CD4-positive, alpha-beta T cell (primary cell): ENCODE measurements at regions not wholly inside any gene's neighbourhood (a gene's known extent, or its start where the extent isn't known, plus 50 kb on each side); places are given as distances from the start of the nearest gene placed in this dataset.
"Not testable (repeated sequence)": the region's sequence is repeated elsewhere in the genome, so short reads cannot be mapped to it uniquely, and the experiment has no call there.

Experiments used
- ATAC-seq: fragments of 200-7000 bp; cut with Tn5 transposase; one replicate; pipeline ENCODE4 v1.10.0; 2022; ENCODE audit warnings: mild to moderate bottlenecking; ENCODE audit not compliant: poor library complexity
- CTCF ChIA-PET: fragments of 350-600 bp; sonication (Branson Sonifier 250); formaldehyde crosslinking; loops from one replicate; lab custom pipeline; 2021; ENCODE audit warnings: antibody characterized with exemption, inconsistent platforms; lab: Charles Lee
- POLR2A ChIA-PET: fragments of 350-600 bp; sonication (Branson Sonifier 250); formaldehyde crosslinking; loops from one replicate; lab custom pipeline; 2021; ENCODE audit warnings: antibody characterized with exemption, inconsistent platforms; lab: Charles Lee
- DNase-seq, 14 experiments: peaks; one replicate each; pipeline ENCODE4 v3.0.0-alpha.2; 2013 to 2020; ENCODE audit warnings: mixed read lengths in 2 of 14
- H3K27ac ChIP-seq, 2 donors: one replicate each; pipeline versions ENCODE4 v1.5.1 to v1.7.0; 2013; ENCODE audit warnings: low read length in 2 of 2, low read depth in 1 of 2, mild to moderate bottlenecking in 1 of 2
- H3K27me3 ChIP-seq, 2 experiments: 1 replicate in 1 of 2; 2 replicates in 1 of 2; pipeline versions ENCODE4 v1.6.1 to v1.7.0; 2013; ENCODE audit warnings: low read length in 2 of 2, control low read depth in 1 of 2, mild to moderate bottlenecking in 1 of 2, moderate library complexity in 1 of 2; ENCODE audit not compliant: insufficient read depth in 2 of 2, control insufficient read depth in 1 of 2
- H3K36me3 ChIP-seq: one replicate; pipeline ENCODE4 v1.6.1; 2013; ENCODE audit warnings: low read length, control low read depth; ENCODE audit not compliant: insufficient read depth
- H3K4me1 ChIP-seq: one replicate; pipeline ENCODE4 v1.6.1; 2013; ENCODE audit warnings: low read length, control low read depth; ENCODE audit not compliant: insufficient read depth
- H3K4me3 ChIP-seq: one replicate; pipeline ENCODE4 v1.5.1; 2013; ENCODE audit warnings: mild to moderate bottlenecking, low read length, moderate library complexity
- H3K9me3 ChIP-seq, 2 experiments: 1 replicate in 1 of 2; 2 replicates in 1 of 2; pipeline versions ENCODE4 v1.6.1 to v1.7.0; 2013; ENCODE audit warnings: low read length in 2 of 2, mild to moderate bottlenecking in 2 of 2, control low read depth in 1 of 2, moderate library complexity in 1 of 2; ENCODE audit not compliant: control insufficient read depth in 1 of 2, insufficient read depth in 1 of 2
- H3K27ac Mint-ChIP-seq: one replicate; pipeline ENCODE4 v1.8.0; 2020; ENCODE audit warnings: mixed read lengths
- H3K27me3 Mint-ChIP-seq: one replicate; pipeline ENCODE4 v1.8.0; 2021; ENCODE audit warnings: mixed read lengths
- H3K36me3 Mint-ChIP-seq: one replicate; pipeline ENCODE4 v1.8.0; 2021; ENCODE audit warnings: low read depth, mixed read lengths
- H3K4me1 Mint-ChIP-seq: one replicate; pipeline ENCODE4 v1.8.0; 2021; ENCODE audit warnings: low read depth, mixed read lengths
- H3K4me3 Mint-ChIP-seq: one replicate; pipeline ENCODE4 v1.8.0; 2020; ENCODE audit warnings: mild to moderate bottlenecking, mixed read lengths
- H3K9me3 Mint-ChIP-seq: one replicate; pipeline ENCODE4 v1.8.0; 2020; ENCODE audit warnings: mixed read lengths
- intact Hi-C, 2 experiments: fragments of 100-400 bp; cut with DNase I in 1 of 2; cut with micrococcal nuclease in 1 of 2; formaldehyde crosslinking; loops; one replicate each; pipeline versions ENCODE4 v1.15.1 to v1.9.0; 2023 to 2025; cut with DNase I, micrococcal nuclease
- TF ChIP-seq, protein P1 (sequence below): fragments of 200-600 bp; IDR thresholded peaks from one replicate; pipeline ENCODE4 v1.8.0; 2022; ENCODE audit warnings: antibody characterized with exemption, mild to moderate bottlenecking

DNA sequence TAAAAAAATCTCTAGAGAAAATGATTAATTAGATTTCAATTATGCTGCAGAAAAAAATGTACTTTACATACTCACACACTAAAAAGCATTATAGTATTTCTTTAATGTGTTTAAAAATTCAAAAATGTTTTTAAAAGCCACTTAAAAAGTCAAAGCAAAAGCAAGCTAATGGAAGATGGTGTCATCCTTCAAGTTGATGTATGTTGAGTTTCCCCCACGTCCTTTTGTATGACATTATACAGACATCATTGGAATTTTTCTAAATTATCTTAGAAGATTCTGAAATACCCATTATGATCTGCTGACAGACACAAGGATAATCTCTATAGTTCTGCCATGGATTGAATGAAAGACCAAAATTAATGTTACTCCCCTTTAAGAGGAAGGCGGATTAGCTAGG, 393.7 kb upstream of the TENM3 start:
- ChIA-PET POLR2A (no interaction called here), CTCF (no interaction called here)
- no peaks in the 10 kb centered on the region for H3K9me3 ChIP-seq
- no peaks in the 10 kb centered on the region for H3K36me3 ChIP-seq
- intact Hi-C loops, result no loop called here
- TF ChIP-seq, protein P1, sequence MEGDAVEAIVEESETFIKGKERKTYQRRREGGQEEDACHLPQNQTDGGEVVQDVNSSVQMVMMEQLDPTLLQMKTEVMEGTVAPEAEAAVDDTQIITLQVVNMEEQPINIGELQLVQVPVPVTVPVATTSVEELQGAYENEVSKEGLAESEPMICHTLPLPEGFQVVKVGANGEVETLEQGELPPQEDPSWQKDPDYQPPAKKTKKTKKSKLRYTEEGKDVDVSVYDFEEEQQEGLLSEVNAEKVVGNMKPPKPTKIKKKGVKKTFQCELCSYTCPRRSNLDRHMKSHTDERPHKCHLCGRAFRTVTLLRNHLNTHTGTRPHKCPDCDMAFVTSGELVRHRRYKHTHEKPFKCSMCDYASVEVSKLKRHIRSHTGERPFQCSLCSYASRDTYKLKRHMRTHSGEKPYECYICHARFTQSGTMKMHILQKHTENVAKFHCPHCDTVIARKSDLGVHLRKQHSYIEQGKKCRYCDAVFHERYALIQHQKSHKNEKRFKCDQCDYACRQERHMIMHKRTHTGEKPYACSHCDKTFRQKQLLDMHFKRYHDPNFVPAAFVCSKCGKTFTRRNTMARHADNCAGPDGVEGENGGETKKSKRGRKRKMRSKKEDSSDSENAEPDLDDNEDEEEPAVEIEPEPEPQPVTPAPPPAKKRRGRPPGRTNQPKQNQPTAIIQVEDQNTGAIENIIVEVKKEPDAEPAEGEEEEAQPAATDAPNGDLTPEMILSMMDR, result no peak
- no peaks in the 10 kb centered on the region for H3K4me1 ChIP-seq
- Mint-ChIP-seq H3K4me3 (no peak overlapping the region), H3K27me3 (no peaks in the 10 kb centered on the region), H3K27ac (no peak overlapping the region), H3K36me3 (no peaks in the 10 kb centered on the region), H3K4me1 (no peaks in the 10 kb centered on the region), H3K9me3 (peaks cover 4% of the 10 kb centered on the region)
- H3K27ac ChIP-seq, result no peak overlapping the region
- ATAC-seq, result no peak
- H3K4me3 ChIP-seq, result no peak overlapping the region
- DNase-seq, result no peak
- no peaks in the 10 kb centered on the region for H3K27me3 ChIP-seq

DNA sequence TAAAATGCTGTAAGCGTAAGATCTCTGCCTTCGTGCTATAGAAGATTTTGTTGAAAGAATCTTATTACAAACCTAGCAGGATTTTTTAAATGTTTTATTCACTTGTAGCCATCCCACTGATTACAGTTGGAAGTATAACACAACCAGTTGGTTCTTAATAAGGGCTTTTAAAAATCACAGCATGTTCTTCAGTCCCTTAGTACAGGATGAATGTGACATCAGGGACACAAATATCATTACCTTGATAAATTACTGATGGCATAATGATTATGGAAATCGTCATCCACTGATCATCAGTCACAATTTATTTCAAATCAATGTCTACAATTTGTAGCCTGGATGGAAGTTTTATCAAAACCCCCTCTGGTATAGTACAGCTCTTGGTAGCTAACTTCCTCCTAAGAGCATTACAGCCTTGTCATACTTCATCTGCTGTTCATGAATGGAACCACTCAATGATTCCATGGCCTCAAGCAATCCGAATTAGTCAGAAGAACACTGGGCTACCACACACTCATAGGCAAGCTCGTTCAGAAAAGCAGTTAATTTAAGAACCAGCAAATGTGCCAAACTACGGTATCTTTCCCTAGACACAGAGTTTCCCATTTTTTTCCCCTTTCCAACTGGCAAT, 389.2 kb upstream of the TENM3 start:
- no peaks in the 10 kb centered on the region for H3K4me1 ChIP-seq
- Mint-ChIP-seq H3K27me3 (no peaks in the 10 kb centered on the region), H3K27ac (no peak overlapping the region), H3K36me3 (no peaks in the 10 kb centered on the region), H3K4me1 (no peaks in the 10 kb centered on the region), H3K4me3 (no peak overlapping the region), H3K9me3 (peaks cover 5% of the 10 kb centered on the region)
- intact Hi-C loops, result no loop called here
- TF ChIP-seq, protein P1, result no peak
- ATAC-seq (no peak), DNase-seq (no peak)
- CTCF ChIA-PET, result no interaction called here
- H3K27ac ChIP-seq, result no peak overlapping the region
- H3K27me3 ChIP-seq, result no peaks in the 10 kb centered on the region
- peaks cover 0 to 4% of the 10 kb centered on the region in 2 experiments for H3K9me3 ChIP-seq
- no peaks in the 10 kb centered on the region for H3K36me3 ChIP-seq
- no peak overlapping the region for H3K4me3 ChIP-seq
- POLR2A ChIA-PET, result no interaction called here

DNA sequence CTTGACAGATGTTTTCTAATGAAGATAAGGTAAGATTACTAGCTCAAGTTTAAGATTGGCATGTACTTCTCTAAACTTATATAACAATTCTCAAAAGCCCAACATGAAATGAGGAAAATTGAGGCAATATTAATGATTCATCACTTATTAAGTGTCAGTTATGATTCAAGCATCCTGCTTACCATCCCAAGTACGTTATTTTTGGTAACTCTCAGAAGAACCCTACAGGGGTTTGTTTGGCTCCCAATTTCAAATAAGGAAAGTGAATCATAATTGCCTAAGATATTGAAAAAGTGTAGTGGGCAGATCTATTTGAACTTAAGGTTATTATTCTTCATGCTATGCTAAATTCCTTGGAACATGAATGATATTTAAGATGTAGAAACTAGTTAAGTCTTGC, 387.9 kb upstream of the TENM3 start:
- ChIA-PET POLR2A (no interaction called here), CTCF (no interaction called here)
- intact Hi-C loops, result no loop called here
- Histone ChIP-seq H3K4me3 (no peak overlapping the region), H3K36me3 (no peaks in the 10 kb centered on the region), H3K27me3 (no peaks in the 10 kb centered on the region), H3K27ac (no peak overlapping the region), H3K9me3 (peaks cover 0 to 4% of the 10 kb centered on the region in 2 experiments), H3K4me1 (no peaks in the 10 kb centered on the region)
- Mint-ChIP-seq H3K4me3 (no peak overlapping the region), H3K27ac (no peak overlapping the region), H3K36me3 (no peaks in the 10 kb centered on the region), H3K27me3 (no peaks in the 10 kb centered on the region), H3K9me3 (peaks cover 5% of the 10 kb centered on the region), H3K4me1 (no peaks in the 10 kb centered on the region)
- ATAC-seq (no peak), DNase-seq (no peak)
- TF ChIP-seq, protein P1, result no peak

DNA sequence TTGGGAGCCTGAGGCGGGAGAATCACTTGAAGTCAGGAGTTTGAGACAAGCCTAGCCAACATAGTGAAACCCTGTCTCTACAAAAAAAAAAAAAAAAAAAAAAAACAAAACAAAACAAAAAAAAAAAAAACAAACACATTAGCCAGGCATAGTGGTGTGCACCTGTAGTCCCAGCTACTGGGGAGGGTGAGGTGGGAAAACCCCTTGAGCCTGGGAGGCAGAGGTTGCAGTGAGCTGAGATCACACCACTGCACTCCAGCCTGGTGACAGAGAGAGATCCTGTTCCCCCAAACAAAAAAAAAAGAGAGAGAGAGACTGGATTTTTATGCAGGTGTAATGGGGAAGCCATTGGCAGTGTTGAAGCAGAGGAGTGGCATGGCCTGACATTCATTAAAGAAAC, 385.7 kb upstream of the TENM3 start:
- intact Hi-C loops, CTCF ChIA-PET: not testable (repeated sequence)

More for the DNA sequence above, 385.7 kb upstream of the TENM3 start:
- H3K4me3 Mint-ChIP-seq, H3K4me3 ChIP-seq, H3K36me3 Mint-ChIP-seq, ATAC-seq, H3K27ac Mint-ChIP-seq, H3K4me1 Mint-ChIP-seq, POLR2A ChIA-PET, H3K4me1 ChIP-seq, H3K27me3 ChIP-seq, DNase-seq, H3K27me3 Mint-ChIP-seq, H3K27ac ChIP-seq, H3K9me3 Mint-ChIP-seq, H3K9me3 ChIP-seq, H3K36me3 ChIP-seq: not testable (repeated sequence)
